Fibroblast of lung (primary cell): ENCODE measurements at regions not wholly inside any gene's neighbourhood (a gene's known extent, or its start where the extent isn't known, plus 50 kb on each side); places are given as distances from the start of the nearest gene placed in this dataset.

ENCODE experiments used
- DNase-seq, 2 donors: peaks; one replicate each; pipeline versions ENCODE4 v3.0.0 to v3.0.0-alpha.2; 2010; ENCODE audit warnings: low read depth in 2 of 2
- H2AFZ ChIP-seq: 2 replicates; pipeline ENCODE4 v1.5.1; 2012; ENCODE audit warnings: low read length, control low read depth, inconsistent platforms
- H3K27ac ChIP-seq: 2 replicates; pipeline ENCODE4 v1.5.1; 2011; ENCODE audit warnings: low read length, control low read depth; ENCODE audit not compliant: insufficient read depth
- H3K27me3 ChIP-seq: 2 replicates; pipeline ENCODE4 v1.5.1; 2011; ENCODE audit warnings: mild to moderate bottlenecking, low read length; ENCODE audit not compliant: control insufficient read depth, insufficient read depth
- H3K36me3 ChIP-seq: 2 replicates; pipeline ENCODE4 v1.5.1; 2011; ENCODE audit warnings: low read length; ENCODE audit not compliant: control insufficient read depth, insufficient read depth
- H3K4me1 ChIP-seq: 2 replicates; pipeline ENCODE4 v1.5.1; 2011; ENCODE audit warnings: low read length; ENCODE audit not compliant: control insufficient read depth, insufficient read depth; ENCODE audit errors: extremely low read depth
- H3K4me2 ChIP-seq: 2 replicates; pipeline ENCODE4 v1.5.1; 2011; ENCODE audit warnings: low read length, control low read depth; ENCODE audit not compliant: insufficient read depth; ENCODE audit errors: extremely low read depth
- H3K4me3 ChIP-seq, 4 experiments: fragments of 200-600 bp in 1 of 4; sonication (generic) in 1 of 4; replicated peaks in 1 of 4; 2 replicates each; pipeline ENCODE4 v1.5.1; 2011 to 2016; ENCODE audit warnings: low read length in 4 of 4, low read depth in 3 of 4, mild to moderate bottlenecking in 3 of 4, control low read depth in 2 of 4, inconsistent platforms in 1 of 4, mixed read lengths in 1 of 4; ENCODE audit not compliant: insufficient read depth in 1 of 4; ENCODE audit errors: control extremely low read depth in 1 of 4
- H3K79me2 ChIP-seq: 2 replicates; pipeline ENCODE4 v1.5.1; 2012; ENCODE audit warnings: mild to moderate bottlenecking, low read length, inconsistent platforms; ENCODE audit not compliant: control insufficient read depth, insufficient read depth
- H3K9ac ChIP-seq: 2 replicates; pipeline ENCODE4 v1.5.1; 2011; ENCODE audit warnings: mild to moderate bottlenecking, low read length, control low read depth; ENCODE audit not compliant: insufficient read depth
- H3K9me3 ChIP-seq: 2 replicates; pipeline ENCODE4 v1.5.1; 2012; ENCODE audit warnings: low read depth, low read length; ENCODE audit not compliant: control insufficient read depth, insufficient read depth
- H4K20me1 ChIP-seq: 2 replicates; pipeline ENCODE4 v1.5.1; 2011; ENCODE audit warnings: low read length; ENCODE audit not compliant: control insufficient read depth, insufficient read depth; ENCODE audit errors: extremely low read depth
- CTCF ChIP-seq, 2 donors: IDR thresholded peaks in 1 of 2; conservative IDR thresholded peaks in 1 of 2; 1 replicate in 1 of 2; 2 replicates in 1 of 2; pipeline ENCODE4 v1.5.1; 2011 to 2012; ENCODE audit warnings: low read length in 2 of 2, control low read depth in 1 of 2, inconsistent platforms in 1 of 2, low read depth in 1 of 2, mild to moderate bottlenecking in 1 of 2
- EZH2 ChIP-seq: IDR thresholded peaks from 2 replicates; pipeline ENCODE4 v1.5.1; 2012; ENCODE audit warnings: low read length, control low read depth, mild to moderate bottlenecking; ENCODE audit errors: missing control alignments

DNA sequence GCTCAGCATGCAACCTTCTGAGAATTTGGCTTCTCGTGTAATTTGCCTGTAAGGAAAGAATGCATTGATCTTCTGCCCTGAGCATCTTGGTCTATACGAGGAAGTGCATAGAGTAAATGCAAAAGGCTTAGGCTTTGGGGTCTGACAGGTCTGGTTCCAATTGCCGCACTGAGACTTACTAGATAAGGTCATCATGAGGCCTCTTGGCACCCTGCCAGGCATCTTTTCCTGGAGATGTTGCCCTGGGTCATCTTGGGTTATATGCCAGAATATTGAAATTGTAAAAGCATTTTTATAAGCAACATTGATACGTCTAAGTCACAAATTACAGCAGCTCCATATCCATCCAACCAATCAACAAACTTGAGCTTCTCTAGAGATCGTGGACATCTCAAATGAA lies 108.8 kb upstream of the WARS2 start:
- Histone ChIP-seq H3K4me3 (no peak overlapping the region), H3K4me1 (no peaks in the 10 kb centered on the region)

GRCh38 chr1:119250299-119250698 lies 109.8 kb upstream of the WARS2 start:
- TF ChIP-seq EZH2: no peak
- TF ChIP-seq CTCF (conservative IDR thresholded peaks at IDR 0.05 in 1 of 2, IDR thresholded peaks at IDR 0.05 in 1 of 2; ENCODE audit: low read depth in 1 of 2, low read length in 2 of 2): no peak
- no peaks in the 10 kb centered on the region for H4K20me1 ChIP-seq
- no peak overlapping the region for H3K4me2 ChIP-seq
- no peak for DNase-seq
- H2AFZ ChIP-seq: no peak overlapping the region
- H3K9me3 ChIP-seq: no peaks in the 10 kb centered on the region
- no peaks in the 10 kb centered on the region for H3K36me3 ChIP-seq
- H3K4me3 ChIP-seq: no peak overlapping the region
- H3K79me2 ChIP-seq: no peaks in the 10 kb centered on the region
- H3K27me3 ChIP-seq: no peaks in the 10 kb centered on the region
- H3K9ac ChIP-seq: no peak overlapping the region
- H3K4me1 ChIP-seq: no peaks in the 10 kb centered on the region
- H3K27ac ChIP-seq: no peak overlapping the region

More for the DNA sequence above, 108.8 kb upstream of the WARS2 start:
- Histone ChIP-seq H3K9me3 (no peaks in the 10 kb centered on the region), H3K9ac (no peak overlapping the region), H2AFZ (no peak overlapping the region), H4K20me1 (no peaks in the 10 kb centered on the region), H3K27me3 (no peaks in the 10 kb centered on the region), H3K79me2 (no peaks in the 10 kb centered on the region), H3K27ac (no peak overlapping the region), H3K4me2 (no peak overlapping the region), H3K36me3 (no peaks in the 10 kb centered on the region)
- TF ChIP-seq EZH2 (no peak), CTCF (conservative IDR thresholded peaks at IDR 0.05 in 1 of 2, IDR thresholded peaks at IDR 0.05 in 1 of 2; ENCODE audit: low read depth in 1 of 2, low read length in 2 of 2) (no peak)
- DNase-seq: no peak

- no peaks in the 10 kb centered on the region for H3K36me3 ChIP-seq
Observed at GRCh38 chr1:119251751-119252150, 111.3 kb upstream of the WARS2 start.

More at GRCh38 chr1:119251751-119252150, 111.3 kb upstream of the WARS2 start:
- Histone ChIP-seq H2AFZ (no peak overlapping the region), H3K4me2 (no peak overlapping the region), H3K4me1 (no peaks in the 10 kb centered on the region), H3K4me3 (no peak overlapping the region), H3K79me2 (no peaks in the 10 kb centered on the region), H3K27ac (no peak overlapping the region), H4K20me1 (no peaks in the 10 kb centered on the region), H3K9me3 (no peaks in the 10 kb centered on the region), H3K9ac (no peak overlapping the region), H3K27me3 (no peaks in the 10 kb centered on the region)
- TF ChIP-seq CTCF (conservative IDR thresholded peaks at IDR 0.05 in 1 of 2, IDR thresholded peaks at IDR 0.05 in 1 of 2; ENCODE audit: low read depth in 1 of 2, low read length in 2 of 2) (no peak), EZH2 (no peak)
- no peak for DNase-seq
